G401 (cell line): ENCODE measurements at regions not wholly inside any gene's neighbourhood (a gene's known extent, or its start where the extent isn't known, plus 50 kb on each side); places are given as distances from the start of the nearest gene placed in this dataset.

ENCODE experiments used
- DNase-seq: peaks from one replicate; pipeline ENCODE4 v3.0.0-alpha.2; 2015; ENCODE audit warnings: low spot score
- in situ Hi-C: cut with HindIII; loops from 2 replicates; pipeline ENCODE4 v1.10.0; 2016; ENCODE audit warnings: low sequenced_read_pairs, mixed read lengths

DNA sequence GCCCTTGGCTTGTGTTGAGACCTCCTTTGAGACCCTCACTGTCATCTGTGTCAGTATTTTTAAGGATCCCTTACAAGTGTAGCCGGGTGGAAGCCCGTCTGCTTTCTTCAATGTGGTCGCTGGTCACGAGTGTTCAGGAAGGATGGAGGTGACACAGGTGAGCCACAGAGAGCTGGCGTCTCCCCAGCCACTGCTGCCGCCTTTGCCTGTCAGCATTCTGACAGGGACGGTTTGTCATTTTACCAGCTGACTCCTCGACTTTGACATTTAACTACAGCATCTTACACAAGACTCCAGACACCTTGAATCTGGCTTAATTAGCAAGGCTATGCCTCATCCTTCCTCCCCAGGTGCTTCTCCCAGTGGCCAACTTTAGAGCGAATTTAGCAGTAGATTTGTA lies 56.3 kb upstream of the MPHOSPH6 start:
- in situ Hi-C loops: no loop called here

DNA sequence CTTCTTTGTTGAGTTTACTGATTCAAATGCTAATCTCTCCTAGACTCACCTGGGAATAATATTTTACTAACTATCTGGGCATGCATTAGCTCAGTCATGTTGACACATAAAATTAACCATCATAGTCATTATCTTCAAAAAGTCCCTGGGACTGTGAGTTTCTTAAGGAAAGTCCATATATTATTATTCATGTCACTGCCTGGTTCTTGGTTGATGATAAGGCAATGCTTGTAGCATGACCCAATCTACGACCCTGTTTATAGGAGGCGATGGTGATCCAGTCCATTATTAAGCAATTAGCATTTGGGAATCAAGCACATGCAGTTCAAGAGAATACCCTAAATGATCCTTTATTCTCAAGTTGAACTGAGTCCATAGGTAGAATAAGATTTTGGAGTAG lies 54.8 kb upstream of the MPHOSPH6 start:
- no peak for DNase-seq
- in situ Hi-C loops: no loop called here

More for the DNA sequence above, 56.3 kb upstream of the MPHOSPH6 start:
- DNase-seq: no peak

DNA sequence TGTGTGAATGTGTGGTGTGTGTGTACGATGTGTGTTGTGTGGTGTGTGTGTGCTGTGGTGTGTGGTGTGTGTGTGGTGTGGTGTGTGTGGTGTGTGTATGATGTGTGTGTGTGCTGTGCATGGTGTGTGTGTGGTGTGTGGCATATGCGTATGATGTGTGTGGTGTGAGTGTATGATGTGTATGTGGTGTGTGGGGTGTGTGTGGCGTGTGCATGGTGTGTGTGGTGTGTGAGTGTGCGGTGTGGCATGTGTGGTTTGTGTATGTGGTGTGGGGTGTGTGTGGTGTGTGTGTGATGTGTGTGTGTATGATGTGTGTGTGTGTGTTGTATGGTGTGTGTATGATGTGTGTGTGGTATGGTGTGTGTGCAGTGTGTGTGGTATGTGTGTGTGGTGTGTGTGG lies 50.5 kb upstream of the MPHOSPH6 start:
- in situ Hi-C loops: no loop called here
- no peak for DNase-seq
